Choroid plexus epithelial cell (primary cell): ENCODE measurements at regions not wholly inside any gene's neighbourhood (a gene's known extent, or its start where the extent isn't known, plus 50 kb on each side); places are given as distances from the start of the nearest gene placed in this dataset.

Source experiments
- DNase-seq: peaks from one replicate; pipeline ENCODE4 v3.0.0-alpha.2; 2010; ENCODE audit warnings: low read depth
- H3K4me3 ChIP-seq: 2 replicates; pipeline ENCODE4 v1.5.1; 2011; ENCODE audit warnings: low read depth, mild to moderate bottlenecking, control low read depth, low read length, moderate library complexity
- CTCF ChIP-seq: conservative IDR thresholded peaks from 2 replicates; pipeline ENCODE4 v1.5.1; 2011; ENCODE audit warnings: low read depth, mild to moderate bottlenecking, control low read depth, inconsistent platforms, low read length, moderate library complexity

- H3K4me3 ChIP-seq, result no peak overlapping the region
- TF ChIP-seq CTCF, result no peak
- DNase-seq, result peak; percentile 50
These were observed 596.0 kb upstream of the GOT2 start for GRCh38 chr16:59330019-59330670.

GRCh38 chr16:59328961-59329360 lies 594.8 kb upstream of the GOT2 start:
- no peak for TF ChIP-seq CTCF
- H3K4me3 ChIP-seq, result no peak overlapping the region
- DNase-seq, result no peak

GRCh38 chr16:59327894-59328293 lies 593.8 kb upstream of the GOT2 start:
- DNase-seq, result no peak
- no peak overlapping the region for H3K4me3 ChIP-seq
- TF ChIP-seq CTCF, result no peak

- TF ChIP-seq CTCF, result no peak
These were observed 592.8 kb upstream of the GOT2 start for GRCh38 chr16:59326955-59327354.

GRCh38 chr16:59324462-59324861 lies 590.3 kb upstream of the GOT2 start:
- TF ChIP-seq CTCF, result no peak
- no peak overlapping the region for H3K4me3 ChIP-seq
- peak; percentile 12 for DNase-seq

More at GRCh38 chr16:59326955-59327354, 592.8 kb upstream of the GOT2 start:
- H3K4me3 ChIP-seq, result no peak overlapping the region
- DNase-seq, result peak; percentile 27

- no peak for DNase-seq
- no peak overlapping the region for H3K4me3 ChIP-seq
- no peak for TF ChIP-seq CTCF
These were observed 586.5 kb upstream of the GOT2 start for GRCh38 chr16:59320657-59321056.

- no peak for DNase-seq
- TF ChIP-seq CTCF, result no peak
- no peak overlapping the region for H3K4me3 ChIP-seq
These were observed 585.8 kb upstream of the GOT2 start for GRCh38 chr16:59319871-59320270.
